Cardiac muscle cell (in vitro differentiated cells and primary cell): ENCODE measurements at regions not wholly inside any gene's neighbourhood (a gene's known extent, or its start where the extent isn't known, plus 50 kb on each side); places are given as distances from the start of the nearest gene placed in this dataset.

Experiments
- DNase-seq, 2 donors: peaks; one replicate each; pipeline versions ENCODE4 v3.0.0 to v3.0.0-alpha.2; 2010 to 2017; ENCODE audit warnings: low read depth in 1 of 2, low spot score in 1 of 2
- H3K27ac ChIP-seq: fragments of 200-600 bp; sonication (generic); 2 replicates; pipeline ENCODE4 v1.5.1; 2016
- H3K27me3 ChIP-seq: fragments of 200-600 bp; sonication (generic); 2 replicates; pipeline ENCODE4 v1.6.0; 2016; ENCODE audit warnings: control low read depth
- H3K36me3 ChIP-seq: fragments of 200-600 bp; sonication (generic); 2 replicates; pipeline ENCODE4 v1.5.1; 2016; ENCODE audit warnings: control low read depth
- H3K4me1 ChIP-seq: fragments of 200-600 bp; sonication (generic); 2 replicates; pipeline ENCODE4 v1.8.1; 2017; ENCODE audit warnings: low read depth, mild to moderate bottlenecking, mixed run types
- H3K4me3 ChIP-seq: fragments of 200-600 bp; sonication (generic); 2 replicates; pipeline ENCODE4 v1.5.1; 2016; ENCODE audit warnings: mild to moderate bottlenecking
- H3K9me3 ChIP-seq: fragments of 200-600 bp; sonication (generic); 2 replicates; pipeline ENCODE4 v1.5.1; 2017; ENCODE audit warnings: low read depth, mild to moderate bottlenecking, control low read depth
- TF ChIP-seq, protein P1 (sequence below): IDR thresholded peaks from 2 replicates; pipeline ENCODE4 v1.5.1; 2012; ENCODE audit warnings: low read depth, mild to moderate bottlenecking, low read length

DNA sequence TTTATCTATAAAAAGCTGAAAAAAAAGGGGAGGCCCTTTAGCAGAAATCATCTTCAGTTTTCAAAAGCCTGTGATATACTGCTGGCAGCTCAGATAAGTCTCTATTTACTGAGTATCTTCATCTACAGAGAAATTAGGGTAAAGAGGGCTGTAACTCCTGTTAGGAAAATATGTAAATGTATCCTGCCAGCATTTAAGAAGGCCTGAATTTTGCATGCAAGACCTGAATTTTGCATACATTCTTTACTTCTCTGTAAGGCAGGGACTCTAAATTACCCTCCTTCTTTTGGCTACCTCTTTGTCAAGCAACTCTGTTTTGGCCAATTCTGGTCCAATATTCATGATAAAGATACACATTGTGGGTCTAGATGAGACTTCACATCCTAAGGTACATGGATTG lies 150.6 kb upstream of the SPACA1 start:
- no peak overlapping the region for H3K4me3 ChIP-seq
- no peak overlapping the region for H3K27ac ChIP-seq
- TF ChIP-seq, protein P1, sequence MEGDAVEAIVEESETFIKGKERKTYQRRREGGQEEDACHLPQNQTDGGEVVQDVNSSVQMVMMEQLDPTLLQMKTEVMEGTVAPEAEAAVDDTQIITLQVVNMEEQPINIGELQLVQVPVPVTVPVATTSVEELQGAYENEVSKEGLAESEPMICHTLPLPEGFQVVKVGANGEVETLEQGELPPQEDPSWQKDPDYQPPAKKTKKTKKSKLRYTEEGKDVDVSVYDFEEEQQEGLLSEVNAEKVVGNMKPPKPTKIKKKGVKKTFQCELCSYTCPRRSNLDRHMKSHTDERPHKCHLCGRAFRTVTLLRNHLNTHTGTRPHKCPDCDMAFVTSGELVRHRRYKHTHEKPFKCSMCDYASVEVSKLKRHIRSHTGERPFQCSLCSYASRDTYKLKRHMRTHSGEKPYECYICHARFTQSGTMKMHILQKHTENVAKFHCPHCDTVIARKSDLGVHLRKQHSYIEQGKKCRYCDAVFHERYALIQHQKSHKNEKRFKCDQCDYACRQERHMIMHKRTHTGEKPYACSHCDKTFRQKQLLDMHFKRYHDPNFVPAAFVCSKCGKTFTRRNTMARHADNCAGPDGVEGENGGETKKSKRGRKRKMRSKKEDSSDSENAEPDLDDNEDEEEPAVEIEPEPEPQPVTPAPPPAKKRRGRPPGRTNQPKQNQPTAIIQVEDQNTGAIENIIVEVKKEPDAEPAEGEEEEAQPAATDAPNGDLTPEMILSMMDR: no peak
- no peaks in the 10 kb centered on the region for H3K27me3 ChIP-seq
- DNase-seq: no peak
- H3K4me1 ChIP-seq: no peaks in the 10 kb centered on the region
- H3K9me3 ChIP-seq: no peaks in the 10 kb centered on the region
- no peaks in the 10 kb centered on the region for H3K36me3 ChIP-seq

DNA sequence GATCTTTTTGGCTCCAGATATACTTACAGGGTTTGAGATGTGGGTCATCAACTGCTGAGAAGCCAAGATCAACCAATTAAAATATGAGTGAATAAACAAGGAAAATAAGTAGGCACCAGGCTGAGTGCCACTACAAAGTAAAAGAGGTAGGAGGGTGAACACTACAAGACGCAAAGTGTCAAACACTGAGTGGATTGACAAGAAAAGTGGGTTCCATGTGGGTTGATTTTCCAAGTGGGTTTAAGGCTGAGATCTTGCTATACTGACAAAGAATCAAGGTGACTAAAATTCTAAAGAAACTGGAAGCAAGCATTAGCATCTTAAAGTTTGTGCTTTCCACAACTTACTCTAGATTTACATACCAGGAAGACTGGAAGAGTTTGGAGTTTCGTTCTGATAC lies 160.4 kb upstream of the SPACA1 start:
- DNase-seq: no peak

DNA sequence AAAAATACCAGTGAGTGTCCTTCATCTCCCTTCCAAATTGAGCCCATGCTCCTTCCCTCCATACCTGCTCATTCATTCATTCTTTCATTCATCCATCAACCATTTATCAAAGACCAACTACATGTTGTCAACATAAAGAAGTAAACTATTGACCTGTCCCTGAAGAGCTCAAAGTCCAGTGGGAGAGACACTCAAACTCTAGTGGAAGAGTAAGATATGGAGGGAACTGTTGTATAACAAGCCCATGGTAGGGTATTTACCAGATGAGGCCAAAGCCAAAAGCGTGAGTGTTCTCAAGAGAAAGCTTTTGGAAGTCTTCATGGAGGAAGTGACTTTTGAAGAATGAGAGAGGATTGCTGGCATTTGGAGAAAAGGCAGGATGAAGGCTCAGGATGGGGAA lies 163.4 kb upstream of the SPACA1 start:
- no peaks in the 10 kb centered on the region for H3K4me1 ChIP-seq
- DNase-seq: no peak
- no peaks in the 10 kb centered on the region for H3K36me3 ChIP-seq
- TF ChIP-seq, protein P1: no peak
- no peaks in the 10 kb centered on the region for H3K9me3 ChIP-seq
- H3K27me3 ChIP-seq: no peaks in the 10 kb centered on the region
- H3K27ac ChIP-seq: no peak overlapping the region
- H3K4me3 ChIP-seq: no peak overlapping the region

More for the DNA sequence above, 160.4 kb upstream of the SPACA1 start:
- Histone ChIP-seq H3K36me3 (no peaks in the 10 kb centered on the region), H3K9me3 (no peaks in the 10 kb centered on the region), H3K27me3 (no peaks in the 10 kb centered on the region), H3K4me1 (no peaks in the 10 kb centered on the region), H3K4me3 (no peak overlapping the region), H3K27ac (no peak overlapping the region)
- TF ChIP-seq, protein P1: no peak

DNA sequence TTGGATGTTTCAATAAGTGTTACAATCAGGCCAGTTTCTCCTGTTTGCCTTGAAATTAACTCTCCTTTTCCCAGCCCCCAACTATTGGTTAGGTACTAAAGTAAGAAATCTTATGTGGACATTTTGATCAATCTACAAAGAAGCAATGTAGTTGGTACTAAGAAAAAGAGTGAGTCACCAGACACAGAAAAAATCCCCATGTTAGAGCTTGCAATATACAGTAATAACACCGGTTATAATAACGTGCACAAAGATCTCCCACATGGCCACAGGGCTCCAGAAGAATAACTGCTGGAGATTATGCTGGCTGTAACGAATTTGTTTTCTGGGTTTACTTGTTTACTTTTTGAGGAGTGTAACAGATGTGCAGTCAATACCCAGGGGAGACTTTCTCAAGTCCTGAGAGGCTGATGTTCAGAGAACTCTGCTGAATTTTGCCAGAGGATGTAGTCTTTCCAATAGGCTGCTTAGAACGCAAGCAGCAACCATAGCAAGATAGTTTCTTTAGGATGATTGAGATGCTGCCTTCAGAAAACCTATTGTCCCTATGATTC lies 166.2 kb upstream of the SPACA1 start:
- Histone ChIP-seq H3K4me3 (no peak overlapping the region), H3K27ac (no peak overlapping the region), H3K27me3 (peaks cover 7% of the 10 kb centered on the region), H3K9me3 (no peaks in the 10 kb centered on the region), H3K4me1 (no peaks in the 10 kb centered on the region), H3K36me3 (no peaks in the 10 kb centered on the region)
- DNase-seq: no peak
- TF ChIP-seq, protein P1: no peak

DNA sequence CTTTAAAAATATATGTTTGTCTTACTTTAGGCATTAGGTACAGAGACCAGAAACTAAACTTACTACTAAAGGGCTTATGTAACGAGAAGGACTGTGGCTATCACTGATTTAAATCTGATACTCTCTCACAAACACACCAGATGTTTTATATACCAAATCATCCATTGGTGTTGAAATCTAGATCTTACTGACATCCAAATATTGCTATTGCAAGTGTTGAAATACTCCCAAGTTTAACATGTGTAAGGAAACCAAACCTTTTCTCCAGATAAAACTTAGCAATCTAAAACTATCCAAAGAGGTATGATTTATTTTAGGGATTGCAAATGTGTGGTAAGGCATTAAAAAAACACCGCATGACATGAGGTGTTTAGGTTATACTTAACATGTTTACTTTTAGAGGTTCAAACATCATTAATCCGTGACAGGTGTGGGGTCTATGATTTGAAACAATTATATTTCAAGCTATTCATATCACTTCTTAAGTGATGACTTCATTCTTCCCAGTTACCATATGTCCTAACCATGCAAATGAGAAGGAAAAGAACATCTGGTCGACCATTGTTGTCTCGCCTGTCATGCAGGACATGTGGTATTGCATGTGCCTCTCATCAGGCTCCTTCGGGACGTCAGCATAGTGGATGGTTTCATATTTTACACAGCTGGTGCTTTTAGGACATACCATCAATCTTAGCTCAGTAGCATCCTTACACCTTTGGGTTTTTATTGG lies 168.3 kb upstream of the SPACA1 start:
- Histone ChIP-seq H3K9me3 (no peaks in the 10 kb centered on the region), H3K27ac (no peak overlapping the region), H3K27me3 (peaks cover 8% of the 10 kb centered on the region), H3K36me3 (no peaks in the 10 kb centered on the region), H3K4me1 (no peaks in the 10 kb centered on the region), H3K4me3 (no peak overlapping the region)
- TF ChIP-seq, protein P1: no peak
- DNase-seq: no peak
